ENCODE measurements at regions not wholly inside any gene's neighbourhood (a gene's known extent, or its start where the extent isn't known, plus 50 kb on each side); places are given as distances from the start of the nearest gene placed in this dataset.

- no peak overlapping the region for H3K4me3 ChIP-seq
- no peaks in the 10 kb centered on the region for H3K27me3 ChIP-seq
- TF ChIP-seq, protein P1, sequence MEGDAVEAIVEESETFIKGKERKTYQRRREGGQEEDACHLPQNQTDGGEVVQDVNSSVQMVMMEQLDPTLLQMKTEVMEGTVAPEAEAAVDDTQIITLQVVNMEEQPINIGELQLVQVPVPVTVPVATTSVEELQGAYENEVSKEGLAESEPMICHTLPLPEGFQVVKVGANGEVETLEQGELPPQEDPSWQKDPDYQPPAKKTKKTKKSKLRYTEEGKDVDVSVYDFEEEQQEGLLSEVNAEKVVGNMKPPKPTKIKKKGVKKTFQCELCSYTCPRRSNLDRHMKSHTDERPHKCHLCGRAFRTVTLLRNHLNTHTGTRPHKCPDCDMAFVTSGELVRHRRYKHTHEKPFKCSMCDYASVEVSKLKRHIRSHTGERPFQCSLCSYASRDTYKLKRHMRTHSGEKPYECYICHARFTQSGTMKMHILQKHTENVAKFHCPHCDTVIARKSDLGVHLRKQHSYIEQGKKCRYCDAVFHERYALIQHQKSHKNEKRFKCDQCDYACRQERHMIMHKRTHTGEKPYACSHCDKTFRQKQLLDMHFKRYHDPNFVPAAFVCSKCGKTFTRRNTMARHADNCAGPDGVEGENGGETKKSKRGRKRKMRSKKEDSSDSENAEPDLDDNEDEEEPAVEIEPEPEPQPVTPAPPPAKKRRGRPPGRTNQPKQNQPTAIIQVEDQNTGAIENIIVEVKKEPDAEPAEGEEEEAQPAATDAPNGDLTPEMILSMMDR (IDR thresholded peaks at IDR 0.05; ENCODE audit: low read depth, low read length): no peak
- no peak overlapping the region for H3K27ac ChIP-seq
- H3K9me3 ChIP-seq (ENCODE audit: low read depth): no peaks in the 10 kb centered on the region
- no peak for DNase-seq (ENCODE audit: low read depth in 1 of 2, low spot score in 1 of 2)
- H3K4me1 ChIP-seq (ENCODE audit: low read depth): no peaks in the 10 kb centered on the region
- H3K36me3 ChIP-seq: no peaks in the 10 kb centered on the region
Measured at GRCh38 chr18:10009321-10010144, 95.7 kb downstream of the VAPA start.

DNA sequence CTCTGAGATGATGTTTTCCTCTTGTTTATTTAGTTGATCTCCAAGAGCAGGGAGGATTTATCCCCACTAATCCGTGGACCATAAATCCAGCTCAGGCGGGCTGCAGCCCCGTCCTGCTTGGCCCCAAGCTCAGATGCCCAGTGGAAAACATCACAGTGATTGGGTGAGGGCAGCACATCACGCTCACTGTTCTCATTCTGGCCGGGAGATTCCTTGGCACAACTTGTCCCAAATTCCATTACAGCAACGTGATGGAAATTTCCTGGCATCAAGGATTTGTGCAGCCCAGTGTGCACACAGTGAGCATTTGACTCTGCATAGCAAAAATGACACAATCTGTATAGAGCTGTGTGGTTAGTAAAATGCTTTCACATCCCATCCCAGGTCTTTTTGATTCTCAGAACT is 96.8 kb downstream of the VAPA start:
- TF ChIP-seq, protein P1 (IDR thresholded peaks at IDR 0.05; ENCODE audit: low read depth, low read length): no peak
- H3K27ac ChIP-seq: no peak overlapping the region
- H3K4me1 ChIP-seq (ENCODE audit: low read depth): no peaks in the 10 kb centered on the region
- no peaks in the 10 kb centered on the region for H3K36me3 ChIP-seq
- peak in 1 of 2 donors; percentile 96 for DNase-seq (ENCODE audit: low read depth in 1 of 2, low spot score in 1 of 2)
- no peak overlapping the region for H3K4me3 ChIP-seq
- H3K27me3 ChIP-seq: no peaks in the 10 kb centered on the region
- H3K9me3 ChIP-seq (ENCODE audit: low read depth): no peaks in the 10 kb centered on the region

DNA sequence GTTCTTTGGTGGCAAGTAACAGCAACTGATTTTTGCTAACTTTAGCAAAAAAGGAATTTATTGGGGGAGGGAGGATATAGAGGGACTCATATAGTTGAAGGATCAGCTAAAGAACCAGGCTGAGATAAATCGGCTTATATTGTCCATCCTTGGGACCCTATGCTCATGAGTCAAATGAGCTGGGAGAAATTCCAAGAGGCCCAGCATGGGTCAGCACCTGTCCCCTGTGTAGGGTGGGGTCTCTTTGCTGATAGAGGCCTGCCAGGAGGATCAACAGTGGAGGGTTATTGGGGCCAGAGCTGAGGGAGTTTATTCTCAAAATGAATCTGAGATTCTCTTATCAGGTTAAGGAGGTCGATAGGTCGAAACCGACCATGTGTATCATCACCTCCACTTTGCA is 97.2 kb downstream of the VAPA start:
- H3K36me3 ChIP-seq: no peaks in the 10 kb centered on the region
- peaks cover 3% of the 10 kb centered on the region for H3K4me1 ChIP-seq (ENCODE audit: low read depth)
- no peaks in the 10 kb centered on the region for H3K27me3 ChIP-seq
- no peak overlapping the region for H3K4me3 ChIP-seq
- no peaks in the 10 kb centered on the region for H3K9me3 ChIP-seq (ENCODE audit: low read depth)
- H3K27ac ChIP-seq: no peak overlapping the region
- TF ChIP-seq, protein P1 (IDR thresholded peaks at IDR 0.05; ENCODE audit: low read depth, low read length): no peak
- no peak for DNase-seq (ENCODE audit: low read depth in 1 of 2, low spot score in 1 of 2)

DNA sequence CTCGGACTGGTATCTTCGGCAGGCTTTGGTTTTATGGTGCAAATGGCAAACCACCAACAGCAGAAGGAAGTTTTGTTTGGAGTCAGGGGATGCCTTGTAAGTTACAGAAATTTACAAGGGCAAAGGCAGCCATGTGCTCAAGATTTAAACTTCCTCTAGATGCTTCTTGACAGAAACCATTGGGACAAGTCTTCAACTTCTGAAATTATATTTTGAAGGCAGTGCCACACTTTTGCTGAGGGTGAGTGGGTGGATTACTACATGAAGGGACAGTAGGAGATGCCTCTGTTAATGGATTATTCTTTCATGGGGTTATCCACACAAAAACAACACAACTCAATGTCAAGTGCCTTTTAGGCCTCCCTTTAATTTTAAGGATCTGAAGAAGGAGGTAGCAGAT is 97.9 kb downstream of the VAPA start:
- DNase-seq (ENCODE audit: low read depth in 1 of 2, low spot score in 1 of 2): no peak

GRCh38 chr18:10012526-10012925 is 98.7 kb downstream of the VAPA start:
- no peak overlapping the region for H3K4me3 ChIP-seq
- no peak overlapping the region for H3K27ac ChIP-seq
- no peaks in the 10 kb centered on the region for H3K9me3 ChIP-seq (ENCODE audit: low read depth)
- H3K36me3 ChIP-seq: no peaks in the 10 kb centered on the region
- DNase-seq (ENCODE audit: low read depth in 1 of 2, low spot score in 1 of 2): no peak
- H3K27me3 ChIP-seq: no peaks in the 10 kb centered on the region
- H3K4me1 ChIP-seq (ENCODE audit: low read depth): peaks cover 4% of the 10 kb centered on the region
- TF ChIP-seq, protein P1 (IDR thresholded peaks at IDR 0.05; ENCODE audit: low read depth, low read length): no peak

More for the DNA sequence above, 97.9 kb downstream of the VAPA start:
- Histone ChIP-seq H3K36me3 (no peaks in the 10 kb centered on the region), H3K27ac (no peak overlapping the region), H3K4me1 (ENCODE audit: low read depth) (peaks cover 4% of the 10 kb centered on the region), H3K27me3 (no peaks in the 10 kb centered on the region), H3K9me3 (ENCODE audit: low read depth) (no peaks in the 10 kb centered on the region), H3K4me3 (no peak overlapping the region)
- TF ChIP-seq, protein P1 (IDR thresholded peaks at IDR 0.05; ENCODE audit: low read depth, low read length): no peak

All from cardiac muscle cell (in vitro differentiated cells and primary cell).